AG09309 (cell line): ENCODE measurements at regions not wholly inside any gene's neighbourhood (a gene's known extent, or its start where the extent isn't known, plus 50 kb on each side); places are given as distances from the start of the nearest gene placed in this dataset.

Experiments used
- DNase-seq: peaks from one replicate; pipeline ENCODE4 v3.0.0-alpha.2; 2010; ENCODE audit warnings: low read depth
- H3K4me3 ChIP-seq: 2 replicates; pipeline ENCODE4 v1.5.1; 2011; ENCODE audit warnings: mild to moderate bottlenecking, low read depth, low read length, moderate library complexity; ENCODE audit not compliant: control insufficient read depth
- TF ChIP-seq, protein P1 (sequence below): IDR thresholded peaks from 2 replicates; pipeline ENCODE4 v1.5.1; 2011; ENCODE audit warnings: mild to moderate bottlenecking, low read depth, low read length, inconsistent platforms; ENCODE audit not compliant: insufficient read depth, control insufficient read depth; ENCODE audit errors: missing control alignments

DNA sequence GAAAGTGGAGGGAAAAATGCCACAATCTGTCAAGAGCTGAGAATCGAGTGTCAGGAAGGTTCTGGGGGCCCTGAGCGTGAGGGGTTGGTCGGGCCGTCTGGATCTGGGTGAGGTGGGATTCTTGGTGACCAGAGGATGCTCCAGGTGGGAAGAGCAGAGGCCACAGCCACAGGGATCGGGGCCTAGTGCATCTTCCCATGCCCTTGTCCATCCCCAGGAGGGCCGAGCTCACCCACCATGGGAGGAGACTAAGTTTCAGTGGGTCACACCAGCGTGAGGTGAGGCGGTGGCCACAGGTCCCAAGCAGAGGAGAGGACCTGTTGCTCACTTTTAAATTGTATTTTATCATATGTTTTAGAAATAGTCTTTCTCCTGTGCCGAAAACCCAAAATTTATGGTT, 70.0 kb downstream of the TMEM18 start:
- no peak for DNase-seq
- H3K4me3 ChIP-seq = no peak overlapping the region
- TF ChIP-seq, protein P1, sequence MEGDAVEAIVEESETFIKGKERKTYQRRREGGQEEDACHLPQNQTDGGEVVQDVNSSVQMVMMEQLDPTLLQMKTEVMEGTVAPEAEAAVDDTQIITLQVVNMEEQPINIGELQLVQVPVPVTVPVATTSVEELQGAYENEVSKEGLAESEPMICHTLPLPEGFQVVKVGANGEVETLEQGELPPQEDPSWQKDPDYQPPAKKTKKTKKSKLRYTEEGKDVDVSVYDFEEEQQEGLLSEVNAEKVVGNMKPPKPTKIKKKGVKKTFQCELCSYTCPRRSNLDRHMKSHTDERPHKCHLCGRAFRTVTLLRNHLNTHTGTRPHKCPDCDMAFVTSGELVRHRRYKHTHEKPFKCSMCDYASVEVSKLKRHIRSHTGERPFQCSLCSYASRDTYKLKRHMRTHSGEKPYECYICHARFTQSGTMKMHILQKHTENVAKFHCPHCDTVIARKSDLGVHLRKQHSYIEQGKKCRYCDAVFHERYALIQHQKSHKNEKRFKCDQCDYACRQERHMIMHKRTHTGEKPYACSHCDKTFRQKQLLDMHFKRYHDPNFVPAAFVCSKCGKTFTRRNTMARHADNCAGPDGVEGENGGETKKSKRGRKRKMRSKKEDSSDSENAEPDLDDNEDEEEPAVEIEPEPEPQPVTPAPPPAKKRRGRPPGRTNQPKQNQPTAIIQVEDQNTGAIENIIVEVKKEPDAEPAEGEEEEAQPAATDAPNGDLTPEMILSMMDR = no peak

- DNase-seq = no peak
- TF ChIP-seq, protein P1 = no peak
- H3K4me3 ChIP-seq = no peak overlapping the region
Measured at GRCh38 chr2:605674-606608, 71.3 kb downstream of the TMEM18 start.

DNA sequence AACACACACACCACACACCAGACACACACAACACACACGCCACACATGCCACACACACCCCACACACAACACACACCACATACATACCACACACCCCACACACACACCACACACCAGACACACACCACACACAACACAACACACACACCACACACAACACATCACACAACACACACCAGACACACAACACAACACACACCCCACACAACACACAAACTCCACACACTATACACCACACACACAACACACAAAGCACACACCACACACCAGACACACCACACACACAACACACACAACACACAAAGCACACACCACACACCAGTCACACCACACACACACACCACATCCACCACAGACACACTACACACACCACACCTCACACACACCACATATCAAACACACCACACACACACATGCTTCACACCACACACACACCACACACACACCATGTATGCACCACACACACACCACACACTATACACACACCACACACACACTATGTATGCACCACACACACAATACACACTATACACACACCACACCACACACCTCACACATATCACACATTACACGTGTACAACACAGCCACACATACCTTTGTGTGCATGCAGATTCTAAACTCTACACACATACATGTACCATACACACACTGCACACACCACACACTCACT, 72.2 kb downstream of the TMEM18 start:
- no peak overlapping the region for H3K4me3 ChIP-seq
- no peak for DNase-seq
- TF ChIP-seq, protein P1 = no peak

DNA sequence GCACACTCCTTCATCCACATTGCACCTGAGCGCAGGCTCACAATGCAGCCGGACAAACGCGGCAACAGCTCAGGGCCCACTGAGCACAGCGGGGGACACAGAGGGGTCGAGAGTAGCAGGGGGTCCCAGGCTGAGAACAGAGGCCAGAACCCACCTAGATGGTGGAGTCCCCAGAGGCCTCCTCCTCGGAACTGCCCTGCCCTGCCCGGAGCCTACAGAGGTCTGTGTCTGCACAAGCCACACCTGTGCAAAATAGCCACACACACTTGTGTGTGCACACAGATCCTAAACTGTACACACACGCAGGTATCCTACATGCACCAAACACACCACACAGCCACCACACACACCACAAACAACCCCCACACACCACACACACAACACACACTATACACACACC, 72.8 kb downstream of the TMEM18 start:
- no peak for DNase-seq
- TF ChIP-seq, protein P1 = no peak

GRCh38 chr2:603869-604268, 73.3 kb downstream of the TMEM18 start:
- DNase-seq = no peak
- H3K4me3 ChIP-seq = no peak overlapping the region
- TF ChIP-seq, protein P1 = no peak

More for the DNA sequence above, 72.8 kb downstream of the TMEM18 start:
- no peak overlapping the region for H3K4me3 ChIP-seq

- no peak overlapping the region for H3K4me3 ChIP-seq
- TF ChIP-seq, protein P1 = no peak
- no peak for DNase-seq
Measured at GRCh38 chr2:603427-603826, 73.8 kb downstream of the TMEM18 start.
